ENCODE measurements at regions not wholly inside any gene's neighbourhood (a gene's known extent, or its start where the extent isn't known, plus 50 kb on each side); places are given as distances from the start of the nearest gene placed in this dataset.

GRCh38 chr3:13178107-13178506 is 104.9 kb upstream of the IQSEC1 start:
- no peak overlapping the region for H2AFZ ChIP-seq (ENCODE audit: low read depth, low read length)
- H3K4me2 ChIP-seq (ENCODE audit: insufficient read depth, low read length): no peak overlapping the region
- H3K9me1 ChIP-seq (ENCODE audit: control insufficient read depth, insufficient read depth, low read length): no peaks in the 10 kb centered on the region
- no peaks in the 10 kb centered on the region; a peak in 1 of 5 replicates for H3K4me1 ChIP-seq (replicated peaks in 1 of 2; ENCODE audit: control insufficient read depth in 2 of 2, insufficient read depth in 2 of 2, low read length in 2 of 2)
- no peak overlapping the region for H3K4me3 ChIP-seq
- no TSS peak for BruUV-seq (replicated peaks)
- peaks cover 3 to 18% of the 10 kb centered on the region in 2 experiments; a peak in 4 of 5 replicates for H3K27me3 ChIP-seq (ENCODE audit: control insufficient read depth in 2 of 2, insufficient read depth in 2 of 2, low read length in 2 of 2)
- no peaks in the 10 kb centered on the region; the same call in none of the 2 replicates for H4K20me1 ChIP-seq (replicated peaks; ENCODE audit: control insufficient read depth, insufficient read depth, low read length)
- H3K79me2 ChIP-seq (ENCODE audit: control insufficient read depth, insufficient read depth, low read length): no peaks in the 10 kb centered on the region
- in situ Hi-C loops (cut with MboI): no loop called here
- peaks cover 3% of the 10 kb centered on the region; the same call in 1 of the 2 replicates for H3K9me3 ChIP-seq (replicated peaks; ENCODE audit: control insufficient read depth, insufficient read depth, low read depth, low read length)
- no peaks in the 10 kb centered on the region for H3K36me3 ChIP-seq (ENCODE audit: control insufficient read depth, insufficient read depth, low read length)
- no peak overlapping the region for H3K9ac ChIP-seq (ENCODE audit: insufficient read depth in 1 of 2, low read depth in 2 of 2, low read length in 2 of 2)
- 0% methylated on average over 3 of the region's 3 CpGs for WGBS (ENCODE audit: insufficient coverage, low coverage, missing lambda C conversion rate)
- intact Hi-C loops (cut with micrococcal nuclease): no loop called here
- TF ChIP-seq EWSR1 (IDR thresholded peaks at IDR 0.05; ENCODE audit: borderline replicate concordance, low read depth, partially characterized antibody) (no peak), ZNF395 (CRISPR knock-in tag; IDR thresholded peaks at IDR 0.05) (no peak), NCOR1 (IDR thresholded peaks at IDR 0.05) (no peak), PHB2 (IDR thresholded peaks at IDR 0.05; ENCODE audit: low read depth) (no peak), KLF10 (CRISPR knock-in tag; IDR thresholded peaks at IDR 0.05) (no peak), ZNF282 (CRISPR knock-in tag; IDR thresholded peaks at IDR 0.05) (no peak)
- TF ChIP-seq, protein P1, sequence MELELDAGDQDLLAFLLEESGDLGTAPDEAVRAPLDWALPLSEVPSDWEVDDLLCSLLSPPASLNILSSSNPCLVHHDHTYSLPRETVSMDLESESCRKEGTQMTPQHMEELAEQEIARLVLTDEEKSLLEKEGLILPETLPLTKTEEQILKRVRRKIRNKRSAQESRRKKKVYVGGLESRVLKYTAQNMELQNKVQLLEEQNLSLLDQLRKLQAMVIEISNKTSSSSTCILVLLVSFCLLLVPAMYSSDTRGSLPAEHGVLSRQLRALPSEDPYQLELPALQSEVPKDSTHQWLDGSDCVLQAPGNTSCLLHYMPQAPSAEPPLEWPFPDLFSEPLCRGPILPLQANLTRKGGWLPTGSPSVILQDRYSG (tag; conservative IDR thresholded peaks at IDR 0.05; ENCODE audit: low read depth): no peak
- ATAC-seq (no peak), DNase-seq (ENCODE audit: extremely low read depth in 1 of 4, low spot score in 3 of 4) (no peak), FAIRE-seq (no peak)
- H3K27ac ChIP-seq (ENCODE audit: extremely low read depth, low read depth, low read length): no peak overlapping the region
- CTCF ChIA-PET (ENCODE audit: low intra/inter-chr PET ratio): no interaction called here
- POLR2A ChIA-PET: no interaction called here

Data from K562 (cell line).